HG03039 (cell line): ENCODE measurements at regions not wholly inside any gene's neighbourhood (a gene's known extent, or its start where the extent isn't known, plus 50 kb on each side); places are given as distances from the start of the nearest gene placed in this dataset.
"Not testable (repeated sequence)": the region's sequence is repeated elsewhere in the genome, so short reads cannot be mapped to it uniquely, and the experiment has no call there.

Experiments
- ATAC-seq: cut with Tn5 transposase; IDR thresholded peaks from one replicate; pipeline ENCODE4 v1.9.1; 2021; ENCODE audit warnings: mild to moderate bottlenecking, moderate library complexity; ENCODE audit not compliant: unreplicated experiment

- no peak for ATAC-seq
Measured at GRCh38 chr18:78807668-78808067, 171.9 kb upstream of the SALL3 start.

- ATAC-seq = no peak
Measured at GRCh38 chr18:78809845-78810244, 169.8 kb upstream of the SALL3 start.

GRCh38 chr18:78810706-78811105 is 168.9 kb upstream of the SALL3 start:
- no peak for ATAC-seq

GRCh38 chr18:78812067-78812466 is 167.6 kb upstream of the SALL3 start:
- ATAC-seq = no peak

- ATAC-seq = no peak
Measured at GRCh38 chr18:78813156-78813555, 166.5 kb upstream of the SALL3 start.

- no peak for ATAC-seq
Measured at GRCh38 chr18:78813936-78814710, 165.5 kb upstream of the SALL3 start.

- ATAC-seq = no peak
Measured at GRCh38 chr18:78814766-78815165, 164.9 kb upstream of the SALL3 start.

- no peak for ATAC-seq
Measured at GRCh38 chr18:78816114-78816513, 163.5 kb upstream of the SALL3 start.

GRCh38 chr18:78816916-78817315 is 162.7 kb upstream of the SALL3 start:
- no peak for ATAC-seq

- no peak for ATAC-seq
Measured at GRCh38 chr18:78818495-78818894, 161.1 kb upstream of the SALL3 start.

- no peak for ATAC-seq
Measured at GRCh38 chr18:78818961-78819360, 160.7 kb upstream of the SALL3 start.

- ATAC-seq = no peak
Measured at GRCh38 chr18:78820161-78820834, 159.3 kb upstream of the SALL3 start.

- no peak for ATAC-seq
Measured at GRCh38 chr18:78821396-78821795, 158.2 kb upstream of the SALL3 start.

- ATAC-seq = no peak
Measured at GRCh38 chr18:78822171-78822948, 157.3 kb upstream of the SALL3 start.

GRCh38 chr18:78822949-78823285 is 156.7 kb upstream of the SALL3 start:
- no peak for ATAC-seq

- ATAC-seq = no peak
Measured at GRCh38 chr18:78825168-78825567, 154.4 kb upstream of the SALL3 start.

- no peak for ATAC-seq
Measured at GRCh38 chr18:78826631-78827030, 153.0 kb upstream of the SALL3 start.

- ATAC-seq = no peak
Measured at GRCh38 chr18:78827141-78827540, 152.5 kb upstream of the SALL3 start.

GRCh38 chr18:78828131-78828530 is 151.5 kb upstream of the SALL3 start:
- ATAC-seq = no peak

- not testable (repeated sequence) for ATAC-seq
Measured at GRCh38 chr18:78829026-78829425, 150.6 kb upstream of the SALL3 start.

GRCh38 chr18:78830161-78830560 is 149.5 kb upstream of the SALL3 start:
- ATAC-seq = no peak

GRCh38 chr18:78830826-78831225 is 148.8 kb upstream of the SALL3 start:
- ATAC-seq = no peak
